A549 (cell line): ENCODE measurements at regions not wholly inside any gene's neighbourhood (a gene's known extent, or its start where the extent isn't known, plus 50 kb on each side); places are given as distances from the start of the nearest gene placed in this dataset.

Experiments used
- ATAC-seq, 2 experiments: fragments of 200-7000 bp in 1 of 2; fragments of >200 bp in 1 of 2; cut with Nextera tagmentation in 1 of 2; cut with Tn5 transposase in 1 of 2; 3 replicates each; pipeline versions ENCODE4 v1.8.0 to v1.9.1; 2018 to 2020; ENCODE audit warnings: mild to moderate bottlenecking in 1 of 2, moderate library complexity in 1 of 2
- CTCF ChIA-PET: fragments of 300-600 bp; sonication (Branson Sonifier 250); formaldehyde crosslinking; extraction: SDS; loops from one replicate; lab custom pipeline; 2021; ENCODE audit warnings: antibody characterized with exemption, inconsistent platforms; lab: Yijun Ruan, JAX
- POLR2A ChIA-PET: fragments of 350-600 bp; formaldehyde crosslinking; extraction: SDS; loops from one replicate; lab custom pipeline; 2021; ENCODE audit warnings: antibody characterized with exemption, inconsistent platforms; lab: Yijun Ruan, JAX
- DNase-seq, 2 experiments: peaks; one replicate each; pipeline versions ENCODE4 v3.0.0 to v3.0.0-alpha.2; 2011 to 2016; ENCODE audit warnings: low read depth in 1 of 2, low spot score in 1 of 2
- FAIRE-seq: peaks from 2 replicates; lab custom pipeline; 2011; peaks lifted over from hg19 to GRCh38; lab: Jason Lieb, UNC
- H3K27ac ChIP-seq, 2 experiments: fragments of >200 bp; sonication (Bioruptor Twin); formaldehyde crosslinking; 3 replicates each; pipeline ENCODE4 v1.5.1; 2016 to 2017
- H3K4me1 ChIP-seq: fragments of >200 bp; sonication (Bioruptor Twin); formaldehyde crosslinking; 3 replicates; pipeline ENCODE4 v1.6.1; 2016
- H3K4me2 ChIP-seq: fragments of >200 bp; sonication (Bioruptor Twin); formaldehyde crosslinking; 3 replicates; pipeline ENCODE4 v1.6.1; 2016
- H3K4me3 ChIP-seq: fragments of >200 bp; sonication (Bioruptor Twin); formaldehyde crosslinking; 3 replicates; pipeline ENCODE4 v1.5.1; 2016
- H3K9me3 ChIP-seq: fragments of >200 bp; sonication (Bioruptor Twin); formaldehyde crosslinking; 3 replicates; pipeline ENCODE4 v1.6.1; 2016
- BHLHE40 ChIP-seq: IDR thresholded peaks from 2 replicates; pipeline ENCODE4 v1.6.1; 2012; ENCODE audit warnings: low read depth, low read length, inconsistent platforms
- CBX8 ChIP-seq: fragments of 200-600 bp; sonication (generic); IDR thresholded peaks from 2 replicates; pipeline ENCODE4 v1.6.1; 2016
- CEBPB ChIP-seq, 2 experiments: fragments of >200 bp in 1 of 2; sonication (Bioruptor Twin) in 1 of 2; formaldehyde crosslinking in 1 of 2; IDR thresholded peaks; 2 replicates each; pipeline ENCODE4 v1.6.1; 2012 to 2016
- CHD2 ChIP-seq: fragments of 150-350 bp; IDR thresholded peaks from 2 replicates; pipeline ENCODE4 v1.6.1; 2014; ENCODE audit warnings: low read length; ENCODE audit not compliant: partially characterized antibody
- CHD4 ChIP-seq: fragments of 200-600 bp; sonication (generic); IDR thresholded peaks from 2 replicates; pipeline ENCODE4 v1.6.1; 2016; ENCODE audit warnings: antibody characterized with exemption, mild to moderate bottlenecking, borderline replicate concordance
- EHF ChIP-seq: fragments of 250-450 bp; sonication (Bioruptor Pico); IDR thresholded peaks from 2 replicates; pipeline ENCODE4 v1.5.0; 2020; ENCODE audit warnings: mild to moderate bottlenecking
- EHMT2 ChIP-seq: fragments of 200-600 bp; sonication (generic); IDR thresholded peaks from 2 replicates; pipeline ENCODE4 v1.6.1; 2016; ENCODE audit warnings: antibody characterized with exemption, low read depth, mild to moderate bottlenecking, moderate library complexity
- FOSB ChIP-seq: fragments of 250-450 bp; sonication (Bioruptor Pico); IDR thresholded peaks from 2 replicates; pipeline ENCODE4 v1.5.0; 2020; ENCODE audit warnings: mild to moderate bottlenecking, moderate library complexity
- GATA3 ChIP-seq: IDR thresholded peaks from 2 replicates; pipeline ENCODE4 v1.6.1; 2012; ENCODE audit warnings: borderline replicate concordance
- HDAC2 ChIP-seq: fragments of 200-600 bp; sonication (generic); IDR thresholded peaks from 2 replicates; pipeline ENCODE4 v1.6.1; 2016
- HOXB13 ChIP-seq: fragments of 250-450 bp; sonication (Bioruptor Pico); IDR thresholded peaks from 2 replicates; pipeline ENCODE4 v1.5.0; 2020; ENCODE audit warnings: low read depth, mild to moderate bottlenecking, moderate library complexity
- HOXB5 ChIP-seq: fragments of 250-450 bp; sonication (Bioruptor Pico); IDR thresholded peaks from 2 replicates; pipeline ENCODE4 v1.5.0; 2020; ENCODE audit warnings: mild to moderate bottlenecking, moderate library complexity
- JUN ChIP-seq, 2 experiments: fragments of >200 bp; sonication (Bioruptor Twin); formaldehyde crosslinking; IDR thresholded peaks; 2 replicates in 1 of 2; 3 replicates in 1 of 2; pipeline ENCODE4 v1.6.1; 2016 to 2017
- MAZ ChIP-seq: fragments of 150-350 bp; IDR thresholded peaks from 2 replicates; pipeline ENCODE4 v1.6.1; 2014; ENCODE audit warnings: antibody characterized with exemption, low read depth, low read length, borderline replicate concordance
- NPAS2 ChIP-seq: fragments of 250-450 bp; sonication (Bioruptor Pico); IDR thresholded peaks from 2 replicates; pipeline ENCODE4 v1.8.0; 2022; ENCODE audit warnings: mild to moderate bottlenecking, moderate library complexity, borderline replicate concordance
- POLR2AphosphoS2 ChIP-seq: conservative IDR thresholded peaks from 2 replicates; pipeline ENCODE4 v1.6.1; 2012; ENCODE audit warnings: low read length, improper control_type of control experiment, inconsistent platforms
- RCOR1 ChIP-seq: fragments of 150-350 bp; IDR thresholded peaks from 2 replicates; pipeline ENCODE4 v1.6.1; 2014; ENCODE audit warnings: antibody characterized with exemption, low read length, low read depth
- RFX5 ChIP-seq: fragments of 450-650 bp; IDR thresholded peaks from 2 replicates; pipeline ENCODE4 v1.7.1; 2014; ENCODE audit warnings: antibody characterized with exemption, mild to moderate bottlenecking, moderate library complexity
- RNF2 ChIP-seq: fragments of 200-600 bp; sonication (generic); IDR thresholded peaks from 2 replicates; pipeline ENCODE4 v1.6.1; 2016; ENCODE audit warnings: low read depth, mild to moderate bottlenecking, antibody characterized with exemption, moderate library complexity, borderline replicate concordance
- SREBF2 ChIP-seq: fragments of 450-650 bp; IDR thresholded peaks from 2 replicates; pipeline ENCODE4 v1.6.1; 2014; ENCODE audit warnings: mild to moderate bottlenecking, moderate library complexity
- ZFP36 ChIP-seq: fragments of 450-650 bp; IDR thresholded peaks from 2 replicates; pipeline ENCODE4 v1.6.1; 2014; ENCODE audit warnings: borderline replicate concordance; ENCODE audit not compliant: partially characterized antibody
- ZNF302 ChIP-seq: fragments of 250-450 bp; sonication (Bioruptor Pico); IDR thresholded peaks from 2 replicates; pipeline ENCODE4 v1.9.0; 2021; ENCODE audit warnings: inconsistent platforms, mild to moderate bottlenecking, moderate library complexity
- ZSCAN20 ChIP-seq: fragments of 250-450 bp; sonication (Bioruptor Pico); IDR thresholded peaks from 2 replicates; pipeline ENCODE4 v1.8.0; 2022; ENCODE audit warnings: mild to moderate bottlenecking, moderate library complexity
- WGBS: methylation state at CpG from one replicate; pipeline ENCODE4 v1.1.6; 2017; ENCODE audit errors: missing lambda C conversion rate; 5-methylcytosine and 5-hydroxymethylcytosine counted together
- TF ChIP-seq, protein P1 (sequence below): fragments of 450-650 bp; IDR thresholded peaks from 2 replicates; pipeline ENCODE4 v1.6.1; 2014; ENCODE audit warnings: antibody characterized with exemption
- TF ChIP-seq, protein P2 (sequence below): IDR thresholded peaks from 2 replicates; pipeline ENCODE4 v1.6.1; 2012; ENCODE audit warnings: low read depth, borderline replicate concordance
- TF ChIP-seq, protein P3 (sequence below): fragments of >200 bp; sonication (Bioruptor Twin); formaldehyde crosslinking; IDR thresholded peaks from 2 replicates; pipeline ENCODE4 v1.6.1; 2016
- TF ChIP-seq, protein P4 (sequence below): IDR thresholded peaks from 2 replicates; pipeline ENCODE4 v1.6.1; 2012
- TF ChIP-seq, protein P5 (sequence below): fragments of 250-450 bp; sonication (Bioruptor Pico); IDR thresholded peaks from 2 replicates; pipeline ENCODE4 v1.5.0; 2021; ENCODE audit warnings: mild to moderate bottlenecking, moderate library complexity, borderline replicate concordance
- TF ChIP-seq, protein P6 (sequence below): fragments of >200 bp; sonication (Bioruptor Twin); formaldehyde crosslinking; IDR thresholded peaks from 3 replicates; pipeline ENCODE4 v1.5.1; 2016
- TF ChIP-seq, protein P7 (sequence below): fragments of 200-600 bp; sonication (generic); IDR thresholded peaks from 2 replicates; pipeline ENCODE4 v1.6.1; 2016; ENCODE audit warnings: antibody characterized with exemption, mild to moderate bottlenecking, moderate library complexity

DNA sequence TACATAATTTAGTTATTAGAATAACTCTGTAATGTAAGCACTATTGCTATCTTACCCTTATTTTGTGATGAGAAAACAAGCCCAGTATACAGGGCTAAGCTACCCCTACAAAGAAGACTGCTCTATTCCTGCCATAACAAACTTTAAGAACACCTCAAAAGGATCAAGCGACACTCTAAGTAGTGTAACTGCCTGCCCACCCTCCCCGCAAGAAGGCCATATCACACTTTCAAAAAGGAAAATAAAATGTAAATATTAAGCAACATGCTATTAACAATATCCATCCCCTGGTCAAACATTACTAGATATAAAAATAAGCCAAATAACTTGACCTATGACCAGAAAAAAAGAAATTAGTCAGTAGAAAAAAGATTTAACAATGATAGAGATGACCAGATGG, 741.7 kb upstream of the CNTNAP5 start:
- Histone ChIP-seq H3K27ac (no peak overlapping the region), H3K4me3 (no peak overlapping the region), H3K9me3 (peaks cover 2% of the 10 kb centered on the region; the same call in 1 of the 3 replicates), H3K4me2 (no peak overlapping the region), H3K4me1 (no peaks in the 10 kb centered on the region)
- no peak for DNase-seq
- CTCF ChIA-PET = no interaction called here
- ATAC-seq = no peak
- no peak for FAIRE-seq
- POLR2A ChIA-PET = no interaction called here
- TF ChIP-seq ZNF302 (CRISPR knock-in tag) (no peak), HOXB13 (CRISPR knock-in tag) (no peak), EHF (no peak), HDAC2 (no peak), RNF2 (no peak), RCOR1 (no peak), EHMT2 (no peak), BHLHE40 (no peak), NPAS2 (CRISPR knock-in tag) (no peak), FOSB (CRISPR knock-in tag) (no peak), ZSCAN20 (CRISPR knock-in tag) (no peak), GATA3 (no peak), MAZ (no peak), CBX8 (no peak), CEBPB (IDR thresholded peaks at IDR 0.05) (no peak)
- TF ChIP-seq, protein P1, sequence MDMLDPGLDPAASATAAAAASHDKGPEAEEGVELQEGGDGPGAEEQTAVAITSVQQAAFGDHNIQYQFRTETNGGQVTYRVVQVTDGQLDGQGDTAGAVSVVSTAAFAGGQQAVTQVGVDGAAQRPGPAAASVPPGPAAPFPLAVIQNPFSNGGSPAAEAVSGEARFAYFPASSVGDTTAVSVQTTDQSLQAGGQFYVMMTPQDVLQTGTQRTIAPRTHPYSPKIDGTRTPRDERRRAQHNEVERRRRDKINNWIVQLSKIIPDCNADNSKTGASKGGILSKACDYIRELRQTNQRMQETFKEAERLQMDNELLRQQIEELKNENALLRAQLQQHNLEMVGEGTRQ = no peak
- TF ChIP-seq, protein P2, sequence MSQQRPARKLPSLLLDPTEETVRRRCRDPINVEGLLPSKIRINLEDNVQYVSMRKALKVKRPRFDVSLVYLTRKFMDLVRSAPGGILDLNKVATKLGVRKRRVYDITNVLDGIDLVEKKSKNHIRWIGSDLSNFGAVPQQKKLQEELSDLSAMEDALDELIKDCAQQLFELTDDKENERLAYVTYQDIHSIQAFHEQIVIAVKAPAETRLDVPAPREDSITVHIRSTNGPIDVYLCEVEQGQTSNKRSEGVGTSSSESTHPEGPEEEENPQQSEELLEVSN = no peak
- 2% methylated on average over 2 of the region's 2 CpGs for WGBS

DNA sequence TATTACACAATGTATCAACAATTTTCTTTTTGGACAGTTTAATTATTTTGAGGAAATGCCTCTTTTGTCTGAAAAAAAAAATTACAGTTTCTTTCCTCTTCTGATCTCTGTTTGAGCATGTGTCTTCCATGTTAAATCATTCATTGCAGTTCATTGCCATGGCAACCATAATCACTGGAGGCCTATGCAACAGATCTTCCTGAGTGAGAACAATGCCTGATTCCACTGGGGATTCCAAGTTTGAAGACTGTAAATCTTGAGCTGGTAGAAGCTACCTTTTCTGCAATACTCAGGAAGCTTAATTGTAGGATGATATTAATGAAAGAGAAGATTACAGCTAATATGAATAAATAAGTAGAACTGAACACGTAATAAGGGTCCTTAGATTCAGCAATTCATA, 721.4 kb upstream of the CNTNAP5 start:
- ATAC-seq = no peak
- H3K27ac ChIP-seq = no peak overlapping the region
- ChIA-PET POLR2A (no interaction called here), CTCF (no interaction called here)
- H3K4me3 ChIP-seq = no peak overlapping the region
- no peak overlapping the region for H3K4me2 ChIP-seq
- FAIRE-seq = no peak
- 0% methylated on average over 1 of the region's 1 CpG for WGBS
- no peaks in the 10 kb centered on the region for H3K4me1 ChIP-seq
- DNase-seq = no peak
- peaks cover 3% of the 10 kb centered on the region; the same call in 1 of the 3 replicates for H3K9me3 ChIP-seq
- TF ChIP-seq, protein P2 = no peak
- TF ChIP-seq, protein P3, sequence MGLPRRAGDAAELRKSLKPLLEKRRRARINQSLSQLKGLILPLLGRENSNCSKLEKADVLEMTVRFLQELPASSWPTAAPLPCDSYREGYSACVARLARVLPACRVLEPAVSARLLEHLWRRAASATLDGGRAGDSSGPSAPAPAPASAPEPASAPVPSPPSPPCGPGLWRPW = no peak
- TF ChIP-seq GATA3 (no peak), RFX5 (no peak), POLR2AphosphoS2 (no peak), HOXB5 (CRISPR knock-in tag) (no peak), CHD4 (no peak), SREBF2 (no peak), ZFP36 (no peak), RNF2 (no peak), JUN (IDR thresholded peaks at IDR 0.05) (no peak), CHD2 (no peak)
- TF ChIP-seq, protein P4, sequence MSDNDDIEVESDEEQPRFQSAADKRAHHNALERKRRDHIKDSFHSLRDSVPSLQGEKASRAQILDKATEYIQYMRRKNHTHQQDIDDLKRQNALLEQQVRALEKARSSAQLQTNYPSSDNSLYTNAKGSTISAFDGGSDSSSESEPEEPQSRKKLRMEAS = no peak
- TF ChIP-seq, protein P5, sequence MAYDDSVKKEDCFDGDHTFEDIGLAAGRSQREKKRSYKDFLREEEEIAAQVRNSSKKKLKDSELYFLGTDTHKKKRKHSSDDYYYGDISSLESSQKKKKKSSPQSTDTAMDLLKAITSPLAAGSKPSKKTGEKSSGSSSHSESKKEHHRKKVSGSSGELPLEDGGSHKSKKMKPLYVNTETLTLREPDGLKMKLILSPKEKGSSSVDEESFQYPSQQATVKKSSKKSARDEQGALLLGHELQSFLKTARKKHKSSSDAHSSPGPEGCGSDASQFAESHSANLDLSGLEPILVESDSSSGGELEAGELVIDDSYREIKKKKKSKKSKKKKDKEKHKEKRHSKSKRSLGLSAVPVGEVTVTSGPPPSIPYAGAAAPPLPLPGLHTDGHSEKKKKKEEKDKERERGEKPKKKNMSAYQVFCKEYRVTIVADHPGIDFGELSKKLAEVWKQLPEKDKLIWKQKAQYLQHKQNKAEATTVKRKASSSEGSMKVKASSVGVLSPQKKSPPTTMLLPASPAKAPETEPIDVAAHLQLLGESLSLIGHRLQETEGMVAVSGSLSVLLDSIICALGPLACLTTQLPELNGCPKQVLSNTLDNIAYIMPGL = no peak
- TF ChIP-seq, protein P6, sequence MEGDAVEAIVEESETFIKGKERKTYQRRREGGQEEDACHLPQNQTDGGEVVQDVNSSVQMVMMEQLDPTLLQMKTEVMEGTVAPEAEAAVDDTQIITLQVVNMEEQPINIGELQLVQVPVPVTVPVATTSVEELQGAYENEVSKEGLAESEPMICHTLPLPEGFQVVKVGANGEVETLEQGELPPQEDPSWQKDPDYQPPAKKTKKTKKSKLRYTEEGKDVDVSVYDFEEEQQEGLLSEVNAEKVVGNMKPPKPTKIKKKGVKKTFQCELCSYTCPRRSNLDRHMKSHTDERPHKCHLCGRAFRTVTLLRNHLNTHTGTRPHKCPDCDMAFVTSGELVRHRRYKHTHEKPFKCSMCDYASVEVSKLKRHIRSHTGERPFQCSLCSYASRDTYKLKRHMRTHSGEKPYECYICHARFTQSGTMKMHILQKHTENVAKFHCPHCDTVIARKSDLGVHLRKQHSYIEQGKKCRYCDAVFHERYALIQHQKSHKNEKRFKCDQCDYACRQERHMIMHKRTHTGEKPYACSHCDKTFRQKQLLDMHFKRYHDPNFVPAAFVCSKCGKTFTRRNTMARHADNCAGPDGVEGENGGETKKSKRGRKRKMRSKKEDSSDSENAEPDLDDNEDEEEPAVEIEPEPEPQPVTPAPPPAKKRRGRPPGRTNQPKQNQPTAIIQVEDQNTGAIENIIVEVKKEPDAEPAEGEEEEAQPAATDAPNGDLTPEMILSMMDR = no peak
- TF ChIP-seq, protein P7, sequence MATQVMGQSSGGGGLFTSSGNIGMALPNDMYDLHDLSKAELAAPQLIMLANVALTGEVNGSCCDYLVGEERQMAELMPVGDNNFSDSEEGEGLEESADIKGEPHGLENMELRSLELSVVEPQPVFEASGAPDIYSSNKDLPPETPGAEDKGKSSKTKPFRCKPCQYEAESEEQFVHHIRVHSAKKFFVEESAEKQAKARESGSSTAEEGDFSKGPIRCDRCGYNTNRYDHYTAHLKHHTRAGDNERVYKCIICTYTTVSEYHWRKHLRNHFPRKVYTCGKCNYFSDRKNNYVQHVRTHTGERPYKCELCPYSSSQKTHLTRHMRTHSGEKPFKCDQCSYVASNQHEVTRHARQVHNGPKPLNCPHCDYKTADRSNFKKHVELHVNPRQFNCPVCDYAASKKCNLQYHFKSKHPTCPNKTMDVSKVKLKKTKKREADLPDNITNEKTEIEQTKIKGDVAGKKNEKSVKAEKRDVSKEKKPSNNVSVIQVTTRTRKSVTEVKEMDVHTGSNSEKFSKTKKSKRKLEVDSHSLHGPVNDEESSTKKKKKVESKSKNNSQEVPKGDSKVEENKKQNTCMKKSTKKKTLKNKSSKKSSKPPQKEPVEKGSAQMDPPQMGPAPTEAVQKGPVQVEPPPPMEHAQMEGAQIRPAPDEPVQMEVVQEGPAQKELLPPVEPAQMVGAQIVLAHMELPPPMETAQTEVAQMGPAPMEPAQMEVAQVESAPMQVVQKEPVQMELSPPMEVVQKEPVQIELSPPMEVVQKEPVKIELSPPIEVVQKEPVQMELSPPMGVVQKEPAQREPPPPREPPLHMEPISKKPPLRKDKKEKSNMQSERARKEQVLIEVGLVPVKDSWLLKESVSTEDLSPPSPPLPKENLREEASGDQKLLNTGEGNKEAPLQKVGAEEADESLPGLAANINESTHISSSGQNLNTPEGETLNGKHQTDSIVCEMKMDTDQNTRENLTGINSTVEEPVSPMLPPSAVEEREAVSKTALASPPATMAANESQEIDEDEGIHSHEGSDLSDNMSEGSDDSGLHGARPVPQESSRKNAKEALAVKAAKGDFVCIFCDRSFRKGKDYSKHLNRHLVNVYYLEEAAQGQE = no peak
